HG03064 (cell line): ENCODE measurements at regions not wholly inside any gene's neighbourhood (a gene's known extent, or its start where the extent isn't known, plus 50 kb on each side); places are given as distances from the start of the nearest gene placed in this dataset.
"Not testable (repeated sequence)": the region's sequence is repeated elsewhere in the genome, so short reads cannot be mapped to it uniquely, and the experiment has no call there.

ENCODE experiments used
- ATAC-seq: cut with Tn5 transposase; IDR thresholded peaks from one replicate; pipeline ENCODE4 v1.9.1; 2021; ENCODE audit warnings: low read depth; ENCODE audit not compliant: unreplicated experiment

DNA sequence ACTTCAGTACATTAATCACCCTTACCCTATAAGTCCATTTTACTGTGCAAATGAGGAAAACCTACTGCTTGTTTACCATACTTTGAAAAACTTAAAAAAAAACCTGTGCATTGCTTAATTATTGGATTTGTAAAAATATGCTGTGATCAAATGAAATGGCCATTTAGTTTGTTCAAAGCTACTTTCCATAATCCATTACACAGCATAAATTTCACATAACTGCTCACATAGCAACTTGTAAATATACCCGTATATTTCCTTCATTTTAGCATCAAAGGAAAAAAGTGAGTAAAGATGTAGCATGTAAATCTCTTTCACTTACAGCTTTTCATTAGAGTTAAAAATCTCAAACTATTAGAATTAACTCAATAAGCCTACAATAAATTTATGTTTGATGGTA, 415.1 kb downstream of the NR4A2 start:
- no peak for ATAC-seq

GRCh38 chr2:155913356-155913755, 419.2 kb downstream of the NR4A2 start:
- no peak for ATAC-seq

DNA sequence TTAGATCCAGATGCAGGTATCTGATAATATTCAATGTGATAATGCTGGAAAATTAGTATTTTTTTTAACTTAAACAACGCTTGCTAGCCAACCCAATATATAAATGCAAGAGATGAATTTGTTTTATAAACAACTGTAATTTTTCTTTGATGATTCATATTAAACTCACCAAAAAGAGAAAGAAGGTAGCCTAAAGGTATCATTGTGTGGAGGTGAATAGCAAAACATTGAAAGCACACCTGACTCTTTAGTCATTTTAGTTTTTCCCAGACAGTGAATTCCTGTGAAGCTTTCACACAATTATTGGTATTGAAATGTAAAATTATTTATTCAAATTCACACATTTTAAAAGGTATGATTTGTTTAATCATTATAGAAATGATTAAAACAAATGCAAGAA, 424.0 kb downstream of the NR4A2 start:
- ATAC-seq, result no peak

GRCh38 chr2:155907211-155907610, 425.3 kb downstream of the NR4A2 start:
- ATAC-seq, result no peak

- no peak for ATAC-seq
Measured at GRCh38 chr2:155905657-155906056, 426.9 kb downstream of the NR4A2 start.

- ATAC-seq, result no peak
Measured at GRCh38 chr2:155904720-155905119, 427.8 kb downstream of the NR4A2 start.

- no peak for ATAC-seq
Measured at GRCh38 chr2:155902635-155903034, 429.9 kb downstream of the NR4A2 start.

DNA sequence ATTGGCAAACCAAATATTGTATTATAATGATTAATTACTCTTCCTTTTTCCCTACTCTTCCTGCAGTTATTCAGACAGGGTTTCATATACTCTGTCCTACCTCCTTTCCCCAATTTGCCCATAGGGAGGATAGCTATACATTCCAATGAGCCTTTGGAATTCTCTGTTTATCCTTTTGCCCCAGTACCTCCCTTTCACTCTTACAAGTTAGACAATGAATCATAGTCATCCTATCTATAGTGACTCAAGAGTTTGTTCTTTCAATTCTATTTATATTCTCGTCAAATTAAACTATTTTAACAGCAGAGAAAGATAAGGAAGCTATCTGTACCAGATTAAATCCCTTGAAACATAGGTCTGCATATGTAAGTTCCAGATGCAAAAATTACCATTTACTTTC, 437.5 kb downstream of the NR4A2 start:
- ATAC-seq, result no peak

DNA sequence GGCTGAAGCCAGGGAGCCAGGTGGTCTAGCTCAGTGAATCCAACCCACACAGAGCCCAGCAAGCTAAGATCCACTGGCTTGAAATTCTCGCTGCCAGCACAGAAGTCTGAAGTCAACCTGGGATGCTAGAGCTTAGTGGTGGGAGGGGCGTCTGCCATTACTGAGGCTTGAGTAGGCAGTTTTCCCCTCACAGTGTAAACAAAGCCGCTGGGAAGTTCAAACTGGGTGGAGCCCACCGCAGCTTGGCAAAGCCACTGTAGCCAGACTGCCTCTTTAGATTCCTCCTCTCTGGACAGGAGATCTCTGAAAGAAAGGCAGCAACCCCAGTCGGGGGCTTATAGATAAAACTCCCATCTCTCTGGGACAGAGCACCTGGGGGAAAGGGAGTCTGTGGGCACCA, 452.1 kb downstream of the NR4A2 start:
- ATAC-seq, result not testable (repeated sequence)

- not testable (repeated sequence) for ATAC-seq
Measured at GRCh38 chr2:155879900-155880299, 452.6 kb downstream of the NR4A2 start.

DNA sequence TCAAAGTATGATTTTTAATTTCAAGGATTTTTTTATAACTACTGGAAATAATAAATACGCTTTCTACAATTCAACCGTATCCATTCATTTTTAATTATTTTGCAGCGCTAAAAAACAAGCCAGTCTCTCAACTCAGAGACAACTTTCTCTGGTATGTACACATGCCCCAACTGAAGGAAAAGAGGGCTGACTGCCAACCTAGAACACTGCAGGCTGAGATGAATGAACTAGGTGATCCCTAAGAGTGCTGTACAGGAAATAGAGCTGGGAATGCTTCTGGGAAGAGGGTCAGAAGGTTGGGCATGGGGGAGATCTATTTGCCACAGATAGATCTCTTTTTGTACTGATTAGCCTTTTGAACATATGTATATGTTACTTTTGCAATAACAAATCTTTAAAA, 460.1 kb downstream of the NR4A2 start:
- ATAC-seq, result no peak

- ATAC-seq, result no peak
Measured at GRCh38 chr2:155871940-155872339, 460.6 kb downstream of the NR4A2 start.

DNA sequence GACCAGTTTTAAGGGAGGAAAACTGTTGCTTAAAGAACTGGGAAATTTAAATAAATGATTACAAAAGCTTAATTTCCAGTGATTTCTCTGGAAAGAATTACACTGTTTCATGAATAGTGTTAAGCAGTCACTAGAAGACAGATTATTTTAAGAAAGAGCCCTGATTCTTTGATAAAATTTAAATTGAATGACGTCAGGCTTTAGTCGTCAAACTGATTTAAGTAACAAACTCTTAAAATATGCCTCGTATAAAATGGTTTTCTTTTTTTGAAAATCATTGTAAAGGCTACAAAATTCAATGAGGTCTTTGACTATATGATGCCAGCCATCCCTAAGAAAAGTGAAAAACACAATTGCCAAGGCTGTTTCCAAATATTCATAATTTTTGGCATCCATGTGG, 465.0 kb downstream of the NR4A2 start:
- ATAC-seq, result no peak

- no peak for ATAC-seq
Measured at GRCh38 chr2:155866477-155866876, 466.0 kb downstream of the NR4A2 start.

- no peak for ATAC-seq
Measured at GRCh38 chr2:155852156-155852555, 480.4 kb downstream of the NR4A2 start.

DNA sequence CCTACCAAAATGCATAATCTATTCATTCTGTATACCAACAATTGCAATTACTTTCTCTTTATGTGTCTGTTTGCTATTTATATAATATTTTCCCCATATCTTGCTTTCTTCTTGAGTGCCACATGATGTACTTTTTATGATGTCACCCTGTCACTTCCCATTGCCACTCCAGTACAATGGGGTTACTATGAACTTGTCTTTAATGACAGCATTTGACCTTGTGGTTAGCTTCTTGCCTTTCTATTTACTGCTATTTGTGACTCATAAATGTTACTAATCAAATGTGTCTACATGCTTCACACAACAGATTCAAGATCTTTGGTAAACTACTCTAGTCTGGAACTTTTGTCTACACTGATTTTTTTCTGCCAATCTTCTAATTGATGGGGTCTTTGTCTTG, 486.3 kb downstream of the NR4A2 start:
- ATAC-seq, result no peak

DNA sequence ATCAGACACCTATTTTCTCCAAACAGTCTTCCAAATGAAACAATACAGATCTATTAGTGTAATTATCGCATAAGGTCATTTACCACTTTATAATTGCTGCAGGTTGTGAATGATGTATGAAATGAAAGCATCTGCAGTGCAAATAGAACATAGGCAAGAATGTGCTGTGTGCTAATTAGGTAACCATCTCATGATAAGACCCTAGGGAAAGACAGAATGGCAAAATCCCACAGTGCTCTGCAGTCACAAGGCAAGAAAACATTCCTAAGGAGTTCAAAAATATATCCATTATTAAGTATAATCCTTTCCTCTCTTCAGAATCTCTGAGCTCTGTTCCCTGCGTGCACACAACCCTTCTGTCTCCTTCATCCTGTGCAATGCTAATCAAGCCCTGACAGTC, 488.1 kb downstream of the NR4A2 start:
- no peak for ATAC-seq

- no peak for ATAC-seq
Measured at GRCh38 chr2:155842103-155842502, 490.4 kb downstream of the NR4A2 start.

DNA sequence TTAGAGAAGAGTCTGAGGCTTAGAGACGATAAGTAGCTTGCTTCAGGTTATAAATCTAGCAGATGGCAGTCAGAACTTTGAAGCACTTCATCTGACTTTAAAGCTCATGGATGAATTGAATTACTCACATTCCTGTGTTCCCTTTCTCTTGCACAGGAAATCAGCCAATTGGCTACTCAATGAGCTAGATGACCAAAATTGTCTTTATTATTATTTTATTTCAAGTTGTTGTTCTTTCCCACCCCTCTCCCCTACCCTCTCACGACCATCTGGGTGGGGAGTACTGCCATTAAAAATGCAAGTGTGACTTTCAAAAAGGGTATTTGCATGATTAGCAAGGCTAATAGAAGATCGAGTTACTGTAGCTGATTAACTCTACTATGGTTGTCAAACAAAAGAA, 491.1 kb downstream of the NR4A2 start:
- ATAC-seq, result no peak

- no peak for ATAC-seq
Measured at GRCh38 chr2:155840661-155841060, 491.9 kb downstream of the NR4A2 start.

- ATAC-seq, result no peak
Measured at GRCh38 chr2:155839991-155840390, 492.5 kb downstream of the NR4A2 start.

DNA sequence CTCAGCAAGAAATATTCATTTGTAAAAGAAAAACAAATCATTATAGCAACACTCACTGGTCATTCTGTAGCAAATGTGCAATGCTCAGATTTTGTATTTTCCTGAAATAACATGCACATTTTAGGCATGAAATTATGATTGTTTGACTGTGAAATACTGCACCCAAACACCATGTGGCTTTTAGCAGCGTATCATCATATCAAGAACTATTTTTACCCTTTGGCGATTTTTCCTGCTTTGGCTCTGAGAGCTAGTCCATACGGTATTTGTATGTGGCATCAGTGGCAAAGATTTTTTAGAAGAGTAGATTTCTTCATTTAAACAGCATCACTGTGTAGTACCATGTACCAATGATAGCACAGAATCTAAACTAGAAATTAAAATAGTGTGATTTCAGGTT, 493.1 kb downstream of the NR4A2 start:
- ATAC-seq, result no peak

DNA sequence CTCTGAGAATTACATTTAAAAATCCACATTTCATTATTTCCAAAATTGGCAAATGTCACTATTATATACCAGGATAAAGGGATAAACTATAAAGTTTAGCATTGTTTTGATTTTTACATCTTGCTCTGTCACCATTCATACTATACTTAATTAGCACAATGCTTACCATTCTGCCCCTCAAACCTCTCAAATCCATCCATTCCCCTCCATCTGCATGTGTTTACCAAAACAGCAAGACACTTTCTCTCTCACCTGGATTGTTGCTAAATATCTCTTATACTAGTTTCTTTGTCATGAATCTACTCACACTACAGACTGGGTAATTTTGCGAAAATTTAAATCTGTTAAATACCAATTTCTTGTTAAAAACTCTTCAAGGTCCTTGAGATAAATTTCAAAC, 496.1 kb downstream of the NR4A2 start:
- no peak for ATAC-seq
